Forelimb muscle (tissue), 1 donor: ENCODE measurements at regions not wholly inside any gene's neighbourhood (a gene's known extent, or its start where the extent isn't known, plus 50 kb on each side); places are given as distances from the start of the nearest gene placed in this dataset.
"Not testable (repeated sequence)": the region's sequence is repeated elsewhere in the genome, so short reads cannot be mapped to it uniquely, and the experiment has no call there.

Experiments
- DNase-seq: peaks from one replicate; pipeline ENCODE4 v3.0.0-alpha.2; 2013; ENCODE audit warnings: low read depth

DNA sequence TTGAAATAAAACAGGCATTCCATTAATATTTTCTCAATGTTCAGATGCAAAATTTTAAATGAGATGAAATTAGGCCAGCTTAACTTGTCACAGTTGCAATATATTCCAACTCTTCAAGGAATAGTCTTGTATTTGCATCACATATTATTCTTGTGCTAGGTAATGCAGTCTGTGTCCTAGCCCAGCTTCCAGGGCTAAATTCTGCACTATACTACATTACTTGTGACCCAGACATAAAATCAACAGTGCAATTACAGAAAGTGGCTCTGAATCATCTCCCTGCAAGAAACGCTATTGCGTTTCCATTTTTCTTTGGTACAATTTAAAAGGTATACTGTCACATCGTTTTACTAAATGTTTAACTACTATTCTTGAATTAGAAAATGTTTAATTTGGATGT lies 399.2 kb downstream of the TENT5A start:
- no peak for DNase-seq

DNA sequence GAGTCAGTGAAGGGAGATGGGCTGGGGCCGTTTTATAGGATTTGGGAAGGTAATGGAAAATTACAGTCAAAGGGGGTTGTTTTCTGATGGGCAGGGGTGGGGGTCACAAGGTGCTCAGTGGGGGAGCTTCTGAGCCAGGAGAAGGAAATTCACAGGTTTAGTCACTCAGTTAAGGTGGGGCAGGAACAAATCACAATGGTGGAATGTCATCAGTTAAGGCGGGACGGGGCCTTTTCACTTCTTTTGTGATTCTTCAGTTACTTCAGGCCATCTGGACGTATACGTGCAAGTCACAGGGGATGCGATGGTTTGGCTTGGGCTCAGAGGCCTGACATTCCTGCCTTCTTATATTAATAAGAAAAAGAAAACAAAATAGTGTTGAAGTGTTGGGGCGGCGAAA lies 408.5 kb downstream of the TENT5A start:
- DNase-seq, result not testable (repeated sequence)

DNA sequence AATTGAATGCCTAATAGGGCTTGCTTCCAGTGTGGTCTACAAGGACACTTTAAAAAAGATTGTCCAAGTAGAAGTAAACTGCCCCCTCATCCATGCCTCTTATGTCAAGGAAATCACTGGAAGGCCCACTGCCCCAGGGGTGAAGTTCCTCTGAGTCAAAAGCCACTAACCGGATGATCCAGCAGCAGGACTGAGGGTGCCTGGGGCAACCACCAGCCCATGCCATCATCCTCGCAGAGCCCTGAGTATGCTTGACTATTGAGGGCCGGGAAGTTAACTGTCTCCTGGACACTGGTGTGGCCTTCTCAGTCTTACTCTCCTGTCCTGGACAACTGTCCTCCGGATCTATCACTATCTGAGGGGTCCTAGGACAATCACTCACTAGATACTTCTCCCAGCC lies 411.5 kb downstream of the TENT5A start:
- no peak for DNase-seq

DNA sequence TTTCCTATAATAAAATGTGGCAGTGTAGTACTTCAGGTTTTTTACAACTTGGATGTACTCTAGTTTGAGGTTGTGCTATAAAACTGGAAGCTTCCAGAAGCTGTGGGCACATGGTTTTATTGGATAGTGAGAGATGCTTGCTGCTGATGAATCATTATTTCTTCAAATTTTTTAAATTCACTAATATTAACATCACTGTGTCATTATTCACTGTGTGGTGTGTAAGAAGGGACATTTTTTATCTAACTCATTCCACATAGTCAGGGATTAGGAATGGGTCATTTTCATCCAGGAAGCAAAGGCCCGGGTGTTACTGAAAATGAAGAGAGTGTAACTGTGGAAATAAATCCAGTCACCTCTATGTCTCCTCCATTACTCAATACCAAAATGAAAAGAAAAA lies 421.0 kb downstream of the TENT5A start:
- no peak for DNase-seq

GRCh38 chr6:81328700-81329099 lies 423.8 kb downstream of the TENT5A start:
- no peak for DNase-seq

DNA sequence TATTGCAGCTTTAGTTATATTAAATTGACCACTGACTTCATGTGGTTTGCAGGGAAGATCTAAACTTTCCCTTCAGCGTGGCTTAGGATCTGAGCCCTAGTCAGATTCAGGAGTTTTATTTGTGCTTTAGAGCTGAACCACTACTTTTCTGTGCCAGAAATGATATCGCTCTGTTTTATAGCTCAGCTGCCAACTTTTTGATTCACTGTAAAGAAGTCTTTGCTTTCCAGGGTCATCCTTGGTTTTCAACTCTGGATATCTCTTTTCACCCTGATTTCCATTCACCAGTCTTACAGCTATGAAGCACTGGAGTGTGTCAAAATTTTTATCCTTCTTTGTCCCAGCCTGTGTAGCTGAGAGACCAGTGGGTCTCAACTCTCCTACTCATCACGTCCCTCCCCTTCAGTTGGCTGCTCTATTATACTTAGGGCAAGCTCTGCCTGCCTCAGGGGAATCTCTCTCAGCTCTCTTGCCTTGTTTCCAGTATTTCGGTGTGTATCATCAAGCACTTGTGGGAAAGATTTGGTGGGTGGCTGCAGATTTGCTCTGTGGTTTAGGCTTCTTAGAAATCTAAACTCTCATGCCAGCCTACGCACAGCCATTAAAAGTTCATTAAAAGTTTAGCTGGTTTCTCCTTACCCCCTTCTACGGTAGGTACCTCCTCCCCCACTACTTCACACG lies 425.5 kb downstream of the TENT5A start:
- DNase-seq, result no peak

GRCh38 chr6:81309811-81310210 lies 442.7 kb downstream of the TENT5A start:
- peak; percentile 28 for DNase-seq

- DNase-seq, result no peak
These were observed 443.8 kb downstream of the TENT5A start for GRCh38 chr6:81308577-81309279.

DNA sequence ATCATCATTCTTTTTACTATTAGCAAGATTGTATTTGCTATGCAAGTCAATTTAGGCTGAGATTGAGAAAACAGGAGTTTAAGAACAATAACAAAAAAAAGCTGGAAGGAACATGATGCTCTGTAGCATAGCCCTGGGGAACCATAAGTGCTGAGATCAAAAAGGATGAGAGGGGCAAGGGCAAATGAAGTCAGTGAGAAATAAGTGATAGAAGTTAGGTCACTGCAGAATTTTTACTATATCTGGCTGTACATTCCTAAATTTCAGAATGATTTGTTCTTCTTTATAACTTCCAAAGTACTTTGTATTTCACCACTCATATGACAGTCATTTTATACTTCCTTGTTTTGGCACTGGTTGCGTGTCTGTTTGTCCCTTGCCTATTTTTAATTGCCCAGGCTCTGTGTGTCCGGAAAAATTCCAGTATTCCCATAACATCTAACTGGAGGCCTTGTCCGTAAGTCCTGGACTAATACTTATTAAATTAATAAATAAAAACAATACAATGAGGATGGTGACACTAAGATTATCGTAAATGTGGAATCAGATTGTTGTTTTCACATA lies 444.7 kb downstream of the TENT5A start:
- peak; percentile 19 for DNase-seq

- DNase-seq, result no peak
These were observed 448.0 kb downstream of the TENT5A start for GRCh38 chr6:81304466-81304865.

DNA sequence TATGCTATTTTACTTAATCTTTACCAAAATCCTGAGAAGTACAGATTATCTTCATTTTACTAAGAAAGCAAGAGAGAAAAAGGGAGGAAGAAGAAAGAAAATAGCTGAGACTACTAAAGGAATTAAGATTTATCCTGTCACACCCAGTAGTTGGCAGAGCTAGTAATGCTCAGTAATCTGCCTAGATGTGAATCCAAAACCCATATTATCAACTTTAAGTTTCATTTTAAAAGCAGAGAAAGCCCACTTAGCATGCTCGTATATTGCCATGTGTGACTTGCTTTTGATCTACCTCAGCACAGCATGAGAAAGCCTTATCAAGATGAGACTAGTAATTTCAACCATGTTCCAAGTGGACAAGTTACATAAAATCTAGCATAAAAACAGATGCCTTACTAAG lies 451.5 kb downstream of the TENT5A start:
- DNase-seq, result no peak

- no peak for DNase-seq
These were observed 453.7 kb downstream of the TENT5A start for GRCh38 chr6:81298751-81299150.

- no peak for DNase-seq
These were observed 457.2 kb downstream of the TENT5A start for GRCh38 chr6:81295310-81295709.

DNA sequence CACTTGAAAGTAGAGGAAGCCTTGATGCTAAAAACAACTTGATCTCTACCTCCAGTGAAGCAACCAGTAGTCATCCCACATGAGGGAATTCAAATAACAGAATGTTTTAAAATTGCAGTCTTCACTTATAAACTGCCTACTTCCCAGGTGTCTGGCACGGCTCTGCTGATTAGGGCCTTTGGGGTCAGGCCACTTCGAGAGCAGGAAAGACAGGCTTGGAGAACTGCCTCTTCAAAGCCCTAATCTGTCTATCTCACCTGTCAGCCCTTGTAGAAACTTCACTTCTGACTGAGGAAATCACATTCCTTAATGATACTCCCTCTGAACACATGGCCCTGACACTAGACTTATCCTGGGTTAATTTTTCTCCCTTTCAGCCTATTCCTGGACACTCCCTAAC lies 458.6 kb downstream of the TENT5A start:
- no peak for DNase-seq

DNA sequence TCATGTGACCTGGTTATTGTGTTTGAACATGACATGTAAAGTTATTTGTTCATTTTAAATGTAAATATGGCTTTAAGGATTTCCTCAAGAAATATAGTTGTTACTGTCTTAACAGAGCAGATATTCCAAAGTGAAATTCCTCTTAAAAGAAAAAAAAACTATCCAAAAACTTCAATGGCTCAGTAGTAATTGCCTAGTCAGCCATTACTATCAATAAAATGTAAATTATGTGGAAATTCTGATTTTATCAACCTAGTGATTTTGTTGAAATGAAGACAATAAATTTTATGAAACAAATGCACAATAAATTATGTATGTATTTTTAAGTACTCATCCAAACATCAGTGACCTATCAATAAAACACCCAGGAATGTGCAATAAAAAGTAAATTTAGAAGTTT lies 463.3 kb downstream of the TENT5A start:
- DNase-seq, result no peak

DNA sequence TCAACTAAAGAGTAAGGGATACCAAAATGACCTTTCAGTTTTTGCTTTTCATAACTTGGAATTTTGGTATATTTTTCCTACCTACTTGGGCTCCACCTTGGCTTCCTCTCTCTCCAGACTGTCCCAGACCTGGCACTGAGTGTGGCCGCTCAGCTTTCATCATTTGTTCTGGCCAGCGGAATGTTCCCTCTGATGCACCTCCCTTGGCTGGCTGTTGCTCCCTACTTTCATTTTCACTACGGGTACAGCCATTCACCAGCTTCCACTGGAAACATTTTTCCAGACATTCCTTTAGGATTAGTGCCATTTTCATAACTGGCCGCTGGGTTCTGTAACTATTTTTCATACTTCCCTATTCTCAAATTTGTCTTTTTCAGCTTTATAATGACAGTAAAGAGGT lies 487.4 kb downstream of the TENT5A start:
- no peak for DNase-seq

- no peak for DNase-seq
These were observed 488.8 kb downstream of the TENT5A start for GRCh38 chr6:81263531-81264168.

- DNase-seq, result no peak
These were observed 489.8 kb downstream of the TENT5A start for GRCh38 chr6:81262656-81263055.

- not testable (repeated sequence) for DNase-seq
These were observed 496.3 kb downstream of the TENT5A start for GRCh38 chr6:81256223-81256622.

GRCh38 chr6:81253821-81254220 lies 498.7 kb downstream of the TENT5A start:
- DNase-seq, result no peak

DNA sequence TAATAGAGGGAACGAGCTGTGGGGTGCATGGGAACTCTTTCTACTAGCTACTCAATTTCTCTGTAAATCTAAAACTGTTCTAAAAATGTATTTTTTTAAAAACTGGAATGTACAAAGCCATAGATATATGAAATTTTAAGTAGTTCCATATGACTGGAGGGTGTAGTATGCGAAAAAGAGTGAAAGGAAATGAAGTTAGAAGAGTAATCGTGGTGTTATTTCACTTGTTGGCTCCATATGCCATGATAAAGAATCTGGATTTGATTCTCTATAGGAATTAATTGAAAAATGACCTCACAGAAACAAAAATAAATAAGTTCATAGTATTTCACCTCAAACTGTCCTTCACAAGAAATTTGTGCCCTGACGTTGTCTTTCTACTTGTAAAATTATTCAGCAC lies 500.2 kb downstream of the TENT5A start:
- no peak for DNase-seq

- DNase-seq, result no peak
These were observed 506.3 kb downstream of the TENT5A start for GRCh38 chr6:81246200-81246599.

GRCh38 chr6:81242624-81243023 lies 509.9 kb downstream of the TENT5A start:
- no peak for DNase-seq
